ENCODE measurements at regions not wholly inside any gene's neighbourhood (a gene's known extent, or its start where the extent isn't known, plus 50 kb on each side); places are given as distances from the start of the nearest gene placed in this dataset.

- Histone ChIP-seq H3K4me3 (no peak overlapping the region), H3K27me3 (ENCODE audit: low read depth) (0 out of 2 replicates have a peak, but pooled peaks cover 4% of the 10 kb centered on the region), H3K4me1 (no peaks in the 10 kb centered on the region), H3K36me3 (replicated peaks) (no peaks in the 10 kb centered on the region), H3K9me3 (no peaks in the 10 kb centered on the region)
- in situ Hi-C loops (cut with MboI; ENCODE audit: low sequenced_read_pairs) = no loop called here
- no peak for DNase-seq (ENCODE audit: low spot score in 2 of 2)
Observed at GRCh38 chr2:215815960-215816359, 197.4 kb downstream of the MREG start.

- Histone ChIP-seq H3K4me1 (no peaks in the 10 kb centered on the region), H3K36me3 (replicated peaks) (no peaks in the 10 kb centered on the region), H3K9me3 (no peaks in the 10 kb centered on the region), H3K27me3 (ENCODE audit: low read depth) (0 out of 2 replicates have a peak, but pooled peaks cover 4% of the 10 kb centered on the region), H3K4me3 (no peak overlapping the region)
- in situ Hi-C loops (cut with MboI; ENCODE audit: low sequenced_read_pairs) = no loop called here
- no peak for DNase-seq (ENCODE audit: low spot score in 2 of 2)
Observed at GRCh38 chr2:215812966-215813365, 200.4 kb downstream of the MREG start.

GRCh38 chr2:215811409-215812345 is 201.7 kb downstream of the MREG start:
- no peaks in the 10 kb centered on the region for H3K9me3 ChIP-seq
- DNase-seq (ENCODE audit: low spot score in 2 of 2) = no peak
- 0 out of 2 replicates have a peak, but pooled peaks cover 4% of the 10 kb centered on the region for H3K27me3 ChIP-seq (ENCODE audit: low read depth)
- H3K4me1 ChIP-seq = no peaks in the 10 kb centered on the region
- in situ Hi-C loops (cut with MboI; ENCODE audit: low sequenced_read_pairs) = no loop called here
- no peak overlapping the region for H3K4me3 ChIP-seq
- no peaks in the 10 kb centered on the region for H3K36me3 ChIP-seq (replicated peaks)

- in situ Hi-C loops (cut with MboI; ENCODE audit: low sequenced_read_pairs) = no loop called here
- DNase-seq (ENCODE audit: low spot score in 2 of 2) = no peak
- Histone ChIP-seq H3K27me3 (ENCODE audit: low read depth) (0 out of 2 replicates have a peak, but pooled peaks cover 4% of the 10 kb centered on the region), H3K9me3 (no peaks in the 10 kb centered on the region), H3K4me1 (no peaks in the 10 kb centered on the region), H3K36me3 (replicated peaks) (no peaks in the 10 kb centered on the region), H3K4me3 (no peak overlapping the region)
Observed at GRCh38 chr2:215811003-215811402, 202.3 kb downstream of the MREG start.

- Histone ChIP-seq H3K9me3 (no peaks in the 10 kb centered on the region), H3K27me3 (ENCODE audit: low read depth) (0 out of 2 replicates have a peak, but pooled peaks cover 4% of the 10 kb centered on the region), H3K36me3 (replicated peaks) (no peaks in the 10 kb centered on the region), H3K4me3 (no peak overlapping the region), H3K4me1 (no peaks in the 10 kb centered on the region)
- in situ Hi-C loops (cut with MboI; ENCODE audit: low sequenced_read_pairs) = no loop called here
- DNase-seq (ENCODE audit: low spot score in 2 of 2) = no peak
Observed at GRCh38 chr2:215808996-215809395, 204.4 kb downstream of the MREG start.

GRCh38 chr2:215808194-215808593 is 205.2 kb downstream of the MREG start:
- no peaks in the 10 kb centered on the region for H3K4me1 ChIP-seq
- in situ Hi-C loops (cut with MboI; ENCODE audit: low sequenced_read_pairs) = no loop called here
- DNase-seq (ENCODE audit: low spot score in 2 of 2) = no peak
- H3K4me3 ChIP-seq = no peak overlapping the region
- H3K36me3 ChIP-seq (replicated peaks) = no peaks in the 10 kb centered on the region
- H3K27me3 ChIP-seq (ENCODE audit: low read depth) = 0 out of 2 replicates have a peak, but pooled peaks cover 4% of the 10 kb centered on the region
- H3K9me3 ChIP-seq = no peaks in the 10 kb centered on the region

GRCh38 chr2:215805493-215805892 is 207.9 kb downstream of the MREG start:
- Histone ChIP-seq H3K4me1 (no peaks in the 10 kb centered on the region), H3K36me3 (replicated peaks) (no peaks in the 10 kb centered on the region), H3K27me3 (ENCODE audit: low read depth) (no peaks in the 10 kb centered on the region), H3K9me3 (no peaks in the 10 kb centered on the region), H3K4me3 (no peak overlapping the region)
- in situ Hi-C loops (cut with MboI; ENCODE audit: low sequenced_read_pairs) = no loop called here
- DNase-seq (ENCODE audit: low spot score in 2 of 2) = no peak

GRCh38 chr2:215803150-215803549 is 210.2 kb downstream of the MREG start:
- DNase-seq (ENCODE audit: low spot score in 2 of 2) = no peak
- H3K27me3 ChIP-seq (ENCODE audit: low read depth) = no peaks in the 10 kb centered on the region
- no peaks in the 10 kb centered on the region for H3K36me3 ChIP-seq (replicated peaks)
- in situ Hi-C loops (cut with MboI; ENCODE audit: low sequenced_read_pairs) = no loop called here
- no peaks in the 10 kb centered on the region for H3K4me1 ChIP-seq
- H3K9me3 ChIP-seq = no peaks in the 10 kb centered on the region
- H3K4me3 ChIP-seq = no peak overlapping the region

- no peak for DNase-seq (ENCODE audit: low spot score in 2 of 2)
- H3K4me3 ChIP-seq = no peak overlapping the region
- H3K27me3 ChIP-seq (ENCODE audit: low read depth) = no peaks in the 10 kb centered on the region
- H3K36me3 ChIP-seq (replicated peaks) = no peaks in the 10 kb centered on the region
- no peaks in the 10 kb centered on the region for H3K4me1 ChIP-seq
- H3K9me3 ChIP-seq = no peaks in the 10 kb centered on the region
- in situ Hi-C loops (cut with MboI; ENCODE audit: low sequenced_read_pairs) = no loop called here
Observed at GRCh38 chr2:215799194-215799593, 214.2 kb downstream of the MREG start.

GRCh38 chr2:215797676-215798075 is 215.7 kb downstream of the MREG start:
- no peak for DNase-seq (ENCODE audit: low spot score in 2 of 2)
- no peak overlapping the region for H3K4me3 ChIP-seq
- H3K4me1 ChIP-seq = no peaks in the 10 kb centered on the region
- no peaks in the 10 kb centered on the region for H3K36me3 ChIP-seq (replicated peaks)
- H3K9me3 ChIP-seq = no peaks in the 10 kb centered on the region
- no peaks in the 10 kb centered on the region for H3K27me3 ChIP-seq (ENCODE audit: low read depth)
- in situ Hi-C loops (cut with MboI; ENCODE audit: low sequenced_read_pairs) = no loop called here

- H3K36me3 ChIP-seq (replicated peaks) = no peaks in the 10 kb centered on the region
- no peak for DNase-seq (ENCODE audit: low spot score in 2 of 2)
- in situ Hi-C loops (cut with MboI; ENCODE audit: low sequenced_read_pairs) = no loop called here
Observed at GRCh38 chr2:215796140-215796855, 217.1 kb downstream of the MREG start.

GRCh38 chr2:215794829-215795546 is 218.4 kb downstream of the MREG start:
- in situ Hi-C loops (cut with MboI; ENCODE audit: low sequenced_read_pairs) = no loop called here
- H3K36me3 ChIP-seq (replicated peaks) = no peaks in the 10 kb centered on the region
- no peaks in the 10 kb centered on the region for H3K27me3 ChIP-seq (ENCODE audit: low read depth)
- no peaks in the 10 kb centered on the region for H3K9me3 ChIP-seq
- no peak overlapping the region for H3K4me3 ChIP-seq
- no peaks in the 10 kb centered on the region; the same call in 1 of the 2 replicates for H3K4me1 ChIP-seq
- DNase-seq (ENCODE audit: low spot score in 2 of 2) = no peak

More at GRCh38 chr2:215796140-215796855, 217.1 kb downstream of the MREG start:
- Histone ChIP-seq H3K9me3 (no peaks in the 10 kb centered on the region), H3K4me3 (no peak overlapping the region), H3K27me3 (ENCODE audit: low read depth) (no peaks in the 10 kb centered on the region), H3K4me1 (no peaks in the 10 kb centered on the region; the same call in 1 of the 2 replicates)

- H3K4me1 ChIP-seq = no peaks in the 10 kb centered on the region; the same call in 1 of the 2 replicates
Observed at GRCh38 chr2:215793747-215794595, 219.4 kb downstream of the MREG start.

More at GRCh38 chr2:215793747-215794595, 219.4 kb downstream of the MREG start:
- Histone ChIP-seq H3K36me3 (replicated peaks) (no peaks in the 10 kb centered on the region), H3K27me3 (ENCODE audit: low read depth) (no peaks in the 10 kb centered on the region), H3K4me3 (no peak overlapping the region), H3K9me3 (no peaks in the 10 kb centered on the region)
- in situ Hi-C loops (cut with MboI; ENCODE audit: low sequenced_read_pairs) = no loop called here
- no peak for DNase-seq (ENCODE audit: low spot score in 2 of 2)

Measured in HAP-1 (cell line).